Nucleus accumbens (tissue), 56 donors: ENCODE measurements at regions not wholly inside any gene's neighbourhood (a gene's known extent, or its start where the extent isn't known, plus 50 kb on each side); places are given as distances from the start of the nearest gene placed in this dataset.
A peak's percentile ranks its signal among the peaks of the same experiment; 100 is the strongest.
"Not testable (repeated sequence)": the region's sequence is repeated elsewhere in the genome, so short reads cannot be mapped to it uniquely, and the experiment has no call there.

Experiments used
- DNase-seq, 56 donors: peaks; one replicate each; lab custom pipeline; 2025; lab: John Stamatoyannopoulos, UW

DNA sequence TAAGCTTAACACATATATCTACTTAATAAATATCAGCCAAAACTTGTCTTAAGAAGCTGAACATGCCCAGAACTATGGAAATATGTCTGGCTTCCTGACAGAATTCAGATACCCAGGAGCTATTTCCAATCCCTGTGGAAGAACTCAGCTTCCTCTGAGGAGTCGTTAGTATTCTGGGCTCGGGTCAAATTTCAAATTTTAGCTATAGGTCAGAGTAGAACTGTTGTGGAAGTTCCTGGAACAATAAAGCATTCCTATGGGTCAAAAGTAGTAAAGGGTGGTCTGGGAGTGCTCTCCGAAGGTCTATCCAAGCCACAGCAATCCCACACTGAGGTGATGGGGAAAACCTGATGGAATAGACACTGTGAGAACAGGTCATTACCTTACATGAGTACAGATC lies 342.7 kb upstream of the CHST9 start:
- no peak for DNase-seq

- DNase-seq, result no peak
These were observed 335.3 kb upstream of the CHST9 start for GRCh38 chr18:27520401-27520800.

DNA sequence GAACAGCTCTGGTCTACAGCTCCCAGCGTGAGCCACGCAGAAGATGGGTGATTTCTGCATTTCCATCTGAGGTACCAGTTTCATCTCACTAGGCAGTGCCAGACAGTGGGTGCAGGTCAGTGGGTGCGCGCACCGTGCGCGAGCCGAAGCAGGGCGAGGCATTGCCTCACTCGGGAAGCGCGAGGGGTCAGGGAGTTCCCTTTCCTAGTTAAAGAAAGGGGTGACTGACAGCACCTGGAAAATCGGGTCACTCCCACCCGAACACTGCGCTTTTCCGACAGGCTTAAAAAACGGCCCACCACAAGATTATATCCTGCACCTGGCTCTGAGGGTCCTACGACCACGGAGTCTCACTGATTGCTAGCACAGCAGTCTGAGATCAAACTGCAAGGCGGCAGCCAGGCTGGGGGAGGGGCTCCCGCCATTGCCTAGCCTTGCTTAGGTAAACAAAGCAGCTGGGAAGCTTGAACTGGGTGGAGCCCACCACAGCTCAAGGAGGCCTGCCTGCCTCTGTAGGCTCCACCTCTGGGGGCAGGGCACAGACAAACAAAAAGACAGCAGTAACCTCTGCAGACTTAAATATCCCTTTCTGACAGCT lies 325.0 kb upstream of the CHST9 start:
- not testable (repeated sequence) for DNase-seq

GRCh38 chr18:27501671-27502070 lies 316.6 kb upstream of the CHST9 start:
- peak in 22 of 56 donors; percentile 0 to 51 (median 12) for DNase-seq

- peak in 32 of 56 donors; percentile 1 to 61 (median 17) for DNase-seq
These were observed 315.4 kb upstream of the CHST9 start for GRCh38 chr18:27500531-27500930.

DNA sequence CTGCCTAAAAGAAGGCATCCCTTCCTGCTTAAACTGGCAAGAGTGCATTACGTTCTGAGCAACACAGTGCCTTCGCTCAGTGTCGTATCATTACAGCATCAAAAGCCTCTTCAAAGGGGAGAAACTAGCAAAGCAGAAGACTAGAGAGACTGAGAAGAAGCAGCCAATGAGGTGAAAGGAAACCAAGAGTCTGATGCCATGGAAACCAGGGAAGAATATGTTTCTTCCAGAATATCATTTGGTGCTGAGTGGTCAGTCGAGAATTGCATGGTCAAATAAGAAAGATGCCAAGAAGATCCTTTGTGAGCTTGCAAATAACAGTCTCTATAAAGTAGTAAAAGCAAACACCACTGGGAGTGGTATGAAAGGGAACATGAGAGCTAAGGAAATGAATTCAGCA lies 312.1 kb upstream of the CHST9 start:
- no peak for DNase-seq

DNA sequence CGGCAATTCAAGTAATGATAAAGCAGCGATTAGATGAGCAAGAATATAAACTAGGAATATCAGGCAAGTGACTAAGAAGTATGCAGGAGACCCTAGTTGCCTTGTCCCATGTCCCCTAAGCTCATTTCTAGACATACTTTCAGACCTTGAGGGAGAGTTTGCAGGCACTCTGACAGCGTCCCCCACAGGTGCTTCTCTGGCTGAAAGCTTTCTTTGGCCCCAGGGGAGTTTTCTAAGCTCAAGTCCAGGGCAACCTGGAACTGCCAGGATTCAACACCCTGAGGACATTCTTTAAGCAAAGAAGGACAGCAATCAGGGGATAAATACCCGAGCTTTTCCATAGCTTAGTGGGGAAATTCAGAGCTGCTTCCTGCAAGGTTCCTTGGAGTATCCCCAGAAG lies 308.1 kb upstream of the CHST9 start:
- no peak for DNase-seq

- no peak for DNase-seq
These were observed 306.7 kb upstream of the CHST9 start for GRCh38 chr18:27491772-27492171.

GRCh38 chr18:27483276-27483675 lies 298.2 kb upstream of the CHST9 start:
- DNase-seq, result no peak

- DNase-seq, result no peak
These were observed 293.4 kb upstream of the CHST9 start for GRCh38 chr18:27478459-27478858.

DNA sequence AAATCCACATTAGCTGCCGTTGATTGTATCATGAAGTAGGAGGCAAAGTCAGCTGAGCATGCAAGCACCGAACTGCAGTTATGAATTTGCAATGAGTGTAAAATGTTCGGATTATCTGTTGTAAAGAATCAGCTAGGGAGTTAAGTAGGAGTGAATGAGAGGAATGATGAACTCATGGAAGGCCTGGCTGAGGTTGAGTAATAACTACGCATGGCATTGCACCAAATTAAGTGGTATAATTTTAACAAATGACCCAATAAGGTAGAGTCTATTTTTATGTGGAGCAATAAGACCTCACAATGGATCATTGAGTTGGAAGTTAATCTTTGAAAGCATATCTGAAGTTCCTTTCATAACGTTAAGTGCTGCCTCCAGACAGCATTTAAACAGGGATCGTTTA lies 288.2 kb upstream of the CHST9 start:
- peak in 2 of 56 donors; percentile 0 for DNase-seq

GRCh38 chr18:27467073-27467472 lies 282.0 kb upstream of the CHST9 start:
- no peak for DNase-seq

DNA sequence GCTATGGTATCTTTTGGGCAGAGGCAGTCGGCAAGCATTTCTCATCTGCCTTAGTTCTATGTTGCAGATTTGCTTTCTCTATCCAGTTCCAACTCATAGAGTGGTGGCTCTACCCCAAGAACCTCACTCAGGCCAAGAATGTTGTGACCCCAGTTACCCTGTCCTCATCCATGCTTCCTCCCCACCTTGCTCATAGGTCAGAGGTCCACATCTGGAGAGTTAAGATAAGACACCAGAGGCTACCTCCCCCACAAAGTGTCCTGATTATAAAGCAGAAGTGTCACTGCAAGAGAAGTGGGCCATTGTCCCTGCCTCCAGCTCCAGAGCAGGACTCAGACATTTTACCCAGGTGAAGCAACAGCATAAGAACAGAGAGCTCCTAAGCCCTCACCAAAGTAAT lies 276.8 kb upstream of the CHST9 start:
- no peak for DNase-seq

- no peak for DNase-seq
These were observed 264.0 kb upstream of the CHST9 start for GRCh38 chr18:27449104-27449503.

GRCh38 chr18:27447930-27448329 lies 262.8 kb upstream of the CHST9 start:
- no peak for DNase-seq

DNA sequence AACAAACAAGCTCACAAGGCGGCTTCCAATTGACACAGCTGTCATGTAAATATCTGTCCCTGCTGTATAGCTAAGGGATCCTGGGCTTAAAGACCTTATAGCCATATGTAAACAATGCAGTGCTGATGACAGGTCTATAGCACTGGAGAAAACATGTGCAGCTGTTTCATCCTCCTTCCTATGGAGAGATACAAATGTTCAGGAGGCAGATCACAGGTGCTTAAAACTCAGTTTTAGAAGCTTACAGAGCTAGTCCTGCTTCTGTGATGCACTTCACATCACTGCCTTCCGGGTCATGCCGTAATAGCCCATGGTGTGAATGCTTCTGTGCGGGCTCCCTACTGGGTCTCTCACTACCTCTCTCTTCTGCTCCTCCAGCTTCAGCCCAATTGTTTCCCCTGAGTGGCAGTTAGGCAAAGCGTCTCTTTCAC lies 262.4 kb upstream of the CHST9 start:
- DNase-seq, result no peak

DNA sequence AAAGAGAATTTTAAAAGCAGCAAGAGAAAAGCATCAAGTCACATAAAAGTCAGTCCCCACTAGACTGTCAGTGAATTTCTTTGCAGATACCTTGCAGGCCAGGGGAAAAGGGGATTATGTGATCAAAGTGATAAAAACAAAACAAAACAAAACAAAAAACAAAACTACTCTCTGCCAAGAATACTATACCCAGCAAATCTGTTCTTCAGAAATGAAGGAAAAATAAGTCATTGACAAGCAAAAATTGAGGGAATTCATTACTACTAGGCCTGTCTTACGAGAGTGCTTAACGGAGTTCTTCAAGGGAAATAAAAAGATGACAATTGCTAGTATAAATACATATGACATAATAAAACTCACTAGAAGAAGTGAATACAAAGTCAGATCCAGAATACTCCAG lies 245.5 kb upstream of the CHST9 start:
- DNase-seq, result no peak

- no peak for DNase-seq
These were observed 243.8 kb upstream of the CHST9 start for GRCh38 chr18:27428716-27429475.

DNA sequence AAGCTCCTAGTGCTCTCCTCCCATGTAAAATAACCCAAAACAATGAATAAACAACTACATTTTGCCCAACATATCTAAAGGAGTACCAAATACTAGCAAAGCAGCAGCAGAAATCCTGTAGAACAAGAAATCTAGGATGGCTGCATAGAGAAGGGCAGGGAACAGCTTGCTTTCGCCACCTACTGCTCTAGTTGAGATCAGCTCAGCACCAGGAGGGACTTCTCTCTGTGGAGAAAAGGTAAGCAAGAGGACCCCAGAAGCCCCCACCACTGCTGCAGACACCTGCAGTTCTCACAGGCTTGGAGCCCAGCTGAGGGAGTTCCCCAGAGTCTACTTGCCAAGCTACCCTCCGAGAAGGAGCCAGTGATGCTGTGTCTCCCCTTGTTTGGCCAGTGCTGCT lies 243.0 kb upstream of the CHST9 start:
- no peak for DNase-seq

- DNase-seq, result no peak
These were observed 238.5 kb upstream of the CHST9 start for GRCh38 chr18:27423581-27423980.

DNA sequence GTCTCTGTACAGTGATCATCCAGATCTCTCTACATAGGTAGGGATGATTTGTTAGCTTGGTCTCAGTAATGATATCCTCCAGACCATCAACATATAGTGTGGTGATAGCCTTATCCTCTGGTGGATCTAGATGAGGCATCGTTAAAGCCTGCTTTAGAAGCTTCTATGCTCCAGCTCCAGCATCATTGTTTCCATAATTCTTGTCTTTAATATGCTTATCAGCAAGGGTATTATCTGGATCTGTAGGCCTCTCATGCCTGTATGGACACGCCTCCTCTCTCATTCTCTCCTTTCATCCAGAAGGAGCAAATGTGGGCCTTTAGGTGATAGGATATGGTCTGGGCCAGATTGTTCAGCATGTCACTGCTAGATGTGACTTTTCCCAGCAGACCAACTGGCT lies 234.5 kb upstream of the CHST9 start:
- DNase-seq, result no peak

DNA sequence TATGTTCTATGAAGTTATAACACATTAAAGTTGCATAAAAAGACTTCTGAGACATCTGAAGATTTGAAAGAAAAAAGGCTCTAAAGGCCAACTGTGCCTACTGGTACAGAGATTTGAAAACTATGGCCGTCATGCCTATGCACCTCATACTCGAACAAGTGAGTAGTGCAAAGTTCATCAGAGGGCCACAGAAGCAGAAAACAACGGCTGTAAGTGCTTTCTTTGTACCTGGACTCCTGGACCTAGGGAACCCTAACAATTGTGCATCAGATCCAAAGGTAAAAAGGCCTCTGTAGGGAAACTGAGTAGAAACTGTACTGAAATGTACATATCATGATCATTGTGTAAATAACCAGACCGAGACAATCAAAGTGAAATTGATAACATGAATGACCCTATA lies 230.4 kb upstream of the CHST9 start:
- no peak for DNase-seq
